GM21619 (cell line): ENCODE measurements at regions not wholly inside any gene's neighbourhood (a gene's known extent, or its start where the extent isn't known, plus 50 kb on each side); places are given as distances from the start of the nearest gene placed in this dataset.

ENCODE experiments used
- ATAC-seq: cut with Tn5 transposase; IDR thresholded peaks from one replicate; pipeline ENCODE4 v1.9.1; 2021; ENCODE audit not compliant: unreplicated experiment

GRCh38 chr22:48137640-48138039, 1375.2 kb downstream of the TBC1D22A start:
- no peak for ATAC-seq

GRCh38 chr22:48135592-48135991, 1373.1 kb downstream of the TBC1D22A start:
- ATAC-seq = no peak

DNA sequence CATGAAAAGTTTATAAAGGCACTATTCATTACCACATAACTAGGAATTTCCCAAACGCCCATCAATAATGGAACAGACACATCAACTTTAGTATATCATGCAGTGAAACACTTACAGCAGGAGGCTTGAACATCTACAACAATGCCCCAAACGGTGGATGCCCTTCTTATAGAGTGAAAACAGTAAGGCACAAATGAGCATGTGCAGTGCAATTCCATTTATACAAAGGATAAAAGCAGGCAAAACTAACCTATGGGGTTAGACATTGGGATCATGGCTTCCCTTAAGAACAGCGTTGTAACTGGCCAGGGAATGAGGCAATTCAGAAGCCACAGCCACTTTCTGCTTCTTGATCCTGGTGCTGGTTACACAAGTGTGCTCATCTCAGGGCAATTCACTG, 1363.0 kb downstream of the TBC1D22A start:
- ATAC-seq = no peak

DNA sequence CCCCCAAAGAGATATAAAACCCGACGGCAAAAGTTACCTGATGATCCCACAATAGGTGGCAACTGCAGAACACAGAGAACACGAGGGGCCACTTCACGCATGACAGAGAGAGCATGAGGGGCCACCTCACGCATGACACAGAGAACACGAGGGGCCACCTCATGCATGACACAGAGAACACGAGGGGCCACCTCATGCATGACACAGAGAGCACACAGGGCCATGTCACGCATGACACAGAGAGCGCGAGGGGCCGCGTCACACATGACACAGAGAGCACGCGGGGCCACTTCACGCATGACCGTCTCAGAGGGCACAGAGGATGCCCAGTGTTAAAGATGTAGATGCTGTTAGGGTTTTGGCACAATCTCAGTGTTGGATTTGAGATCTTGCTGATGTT, 1359.5 kb downstream of the TBC1D22A start:
- ATAC-seq = no peak

- no peak for ATAC-seq
These were observed 1356.2 kb downstream of the TBC1D22A start for GRCh38 chr22:48118654-48119053.

DNA sequence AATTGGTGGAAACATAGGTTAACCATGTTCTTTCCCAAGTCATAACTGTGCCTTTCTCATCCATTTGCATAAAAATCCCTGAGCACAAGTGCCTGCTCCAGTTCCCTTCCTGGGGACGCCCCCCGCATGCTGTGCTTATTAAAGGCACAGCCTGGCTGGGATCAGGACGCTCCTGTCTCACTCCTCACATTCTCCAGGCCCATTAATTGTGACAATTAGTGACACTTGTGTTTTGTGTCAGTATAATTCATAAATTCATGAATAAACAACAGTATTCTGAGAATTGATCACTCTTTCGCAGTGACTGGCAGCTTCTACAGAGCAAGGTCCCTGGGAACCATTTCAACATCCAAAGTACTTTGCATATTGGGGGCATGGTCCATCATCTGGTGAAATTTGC, 1354.4 kb downstream of the TBC1D22A start:
- no peak for ATAC-seq

DNA sequence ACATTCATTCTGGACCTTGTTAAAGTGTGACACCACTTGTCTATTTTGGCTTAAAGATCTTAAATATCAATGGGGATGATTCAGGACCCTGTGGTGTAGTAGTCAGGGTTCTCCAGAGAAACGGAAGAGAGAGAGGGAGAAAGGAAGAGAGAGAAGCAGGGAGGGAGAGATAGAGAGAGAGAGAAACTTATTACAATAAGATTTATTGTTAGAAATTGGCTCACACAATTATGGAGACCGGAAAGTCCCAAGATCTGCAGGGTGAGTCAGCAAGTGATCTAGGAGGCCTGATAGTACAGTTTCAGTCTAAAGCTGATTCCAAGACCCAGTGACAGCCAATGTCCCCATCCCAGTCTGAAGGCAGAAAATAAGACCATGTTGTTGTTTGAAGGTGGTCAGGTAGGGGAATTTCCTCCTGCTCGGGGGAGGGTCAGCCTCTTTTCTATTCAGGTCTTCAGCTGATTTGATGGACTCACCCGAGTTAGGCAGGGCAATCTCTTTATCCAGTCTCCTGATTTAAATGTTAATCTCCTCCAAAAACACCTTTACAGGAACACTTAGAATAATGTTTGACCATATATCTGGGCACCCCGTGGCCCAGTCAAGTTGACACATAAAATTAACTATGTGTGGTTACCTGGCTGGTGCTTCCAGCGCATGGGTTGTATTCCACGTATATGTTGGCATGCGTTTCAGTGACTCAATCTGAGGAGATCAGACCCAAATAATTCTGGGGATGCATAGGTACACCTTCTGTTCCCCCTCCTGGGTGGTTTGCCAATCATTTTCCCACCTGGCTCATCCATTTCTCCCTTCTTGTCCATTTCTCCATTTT, 1350.5 kb downstream of the TBC1D22A start:
- ATAC-seq = no peak

DNA sequence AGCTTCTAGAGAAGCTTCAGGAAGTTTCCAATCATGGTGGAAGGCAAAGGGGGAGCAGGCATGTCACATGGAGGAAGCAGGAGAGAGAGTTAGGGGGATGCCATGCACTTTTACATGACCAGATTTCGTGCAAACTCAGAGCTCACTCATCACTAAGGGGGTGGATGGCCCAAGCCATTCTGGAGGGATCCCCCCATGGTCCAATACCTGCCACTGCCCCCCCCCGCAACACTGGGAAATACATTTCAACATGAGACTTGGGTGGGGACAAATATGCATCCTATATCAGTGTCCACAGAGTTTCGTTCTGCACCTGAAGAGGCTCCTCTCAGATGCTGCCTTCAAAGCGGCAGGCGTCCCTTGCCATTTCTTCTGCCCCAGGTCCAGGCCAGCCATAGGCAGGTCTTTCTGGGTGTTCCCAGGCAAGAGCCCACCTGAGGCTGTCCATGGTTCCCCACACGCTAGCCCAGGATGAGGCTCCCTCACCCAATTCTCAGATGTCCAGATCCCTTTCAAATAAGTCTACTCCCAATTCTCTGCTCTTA, 1344.3 kb downstream of the TBC1D22A start:
- ATAC-seq = no peak

GRCh38 chr22:48106215-48106614, 1343.8 kb downstream of the TBC1D22A start:
- no peak for ATAC-seq

- no peak for ATAC-seq
These were observed 1342.8 kb downstream of the TBC1D22A start for GRCh38 chr22:48105259-48105658.

DNA sequence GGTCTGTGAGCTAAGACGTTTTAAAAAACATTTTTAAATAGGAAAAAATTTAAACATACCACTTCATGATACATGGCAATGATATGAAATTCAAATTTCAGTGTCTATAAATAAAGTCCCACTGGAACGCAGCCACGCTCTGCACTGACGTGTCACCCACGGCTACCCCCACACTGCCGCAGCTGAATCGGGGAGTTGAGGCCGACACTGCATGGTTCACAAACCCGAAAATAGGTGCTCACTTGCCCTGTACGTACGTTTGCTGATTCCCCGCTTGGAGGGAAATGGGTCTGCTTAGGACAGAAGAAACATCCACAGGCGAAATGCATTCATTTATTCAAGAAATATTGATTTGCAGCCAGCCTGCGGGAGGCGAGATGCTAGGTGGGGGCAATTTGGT, 1342.3 kb downstream of the TBC1D22A start:
- no peak for ATAC-seq

DNA sequence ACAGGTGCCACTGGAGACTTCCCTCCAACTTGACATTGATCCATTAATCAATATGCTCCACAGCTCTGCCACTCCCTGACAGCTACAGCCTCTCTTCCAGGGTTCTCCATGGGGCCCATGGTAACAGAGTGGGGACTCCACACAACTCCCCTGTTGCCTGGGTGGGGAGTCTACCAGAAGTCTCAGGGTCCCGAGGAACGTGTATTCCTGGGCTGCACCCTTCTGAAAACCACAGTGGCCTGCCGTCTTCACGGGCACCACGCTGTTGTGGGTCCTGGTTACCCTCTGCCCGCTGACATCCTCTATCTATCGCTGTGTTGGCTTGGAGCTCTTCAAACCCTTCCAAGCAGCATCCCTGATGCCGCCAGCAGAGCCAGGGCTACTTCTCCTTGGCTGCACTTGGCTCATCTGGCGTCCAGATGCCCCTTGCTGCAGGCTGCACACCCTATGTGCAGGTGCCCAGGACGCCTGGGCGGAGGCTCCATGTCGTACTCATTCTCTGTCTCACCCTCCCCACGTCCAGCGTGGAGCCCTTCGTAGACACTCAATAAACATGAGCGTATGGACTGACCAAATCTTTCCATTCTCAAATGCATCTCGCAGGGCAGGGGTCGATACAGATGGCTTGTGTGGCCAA, 1341.8 kb downstream of the TBC1D22A start:
- ATAC-seq = no peak

GRCh38 chr22:48103126-48103875, 1340.9 kb downstream of the TBC1D22A start:
- ATAC-seq = no peak

DNA sequence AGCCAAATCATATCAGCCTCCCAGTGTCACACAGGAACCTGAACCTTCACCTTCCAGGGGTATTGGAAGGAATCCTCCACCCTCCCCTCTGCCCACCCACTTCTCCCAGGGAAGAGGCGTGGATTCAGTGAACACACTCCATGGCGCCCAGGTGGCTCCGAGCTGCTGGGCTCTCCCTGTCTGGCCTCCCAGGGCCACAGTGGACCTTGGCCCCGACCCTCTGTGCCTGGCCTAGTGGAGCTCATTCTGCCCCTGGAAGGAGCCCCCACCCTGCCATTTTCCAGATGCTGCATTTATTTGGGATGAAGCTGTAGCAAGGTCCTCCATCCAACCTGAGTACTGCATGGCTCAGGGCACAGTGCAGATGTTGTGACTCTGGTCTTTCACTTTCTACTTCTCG, 1340.1 kb downstream of the TBC1D22A start:
- ATAC-seq = no peak

GRCh38 chr22:48101704-48102103, 1339.3 kb downstream of the TBC1D22A start:
- ATAC-seq = no peak

- ATAC-seq = no peak
These were observed 1338.4 kb downstream of the TBC1D22A start for GRCh38 chr22:48100685-48101417.

DNA sequence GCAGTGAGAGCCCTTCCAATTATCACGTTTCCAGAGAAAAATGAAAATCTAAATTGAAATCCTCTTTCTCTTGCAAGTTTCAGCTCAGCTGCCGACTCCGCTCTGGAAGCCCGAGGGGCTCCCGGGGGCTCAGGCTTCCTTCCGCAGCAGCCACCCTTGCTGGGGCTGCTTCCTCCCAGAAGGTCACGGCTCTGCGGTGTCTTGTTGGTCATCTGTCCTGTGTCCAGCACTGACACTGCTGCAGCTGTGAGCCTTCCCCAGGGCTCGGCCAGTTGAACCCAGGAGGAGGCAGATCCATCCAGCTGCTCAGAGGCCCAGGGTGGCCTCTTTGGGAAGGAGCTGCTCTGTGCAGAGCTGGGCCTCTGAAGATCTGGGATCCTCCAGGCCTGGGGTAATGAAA, 1337.2 kb downstream of the TBC1D22A start:
- no peak for ATAC-seq

DNA sequence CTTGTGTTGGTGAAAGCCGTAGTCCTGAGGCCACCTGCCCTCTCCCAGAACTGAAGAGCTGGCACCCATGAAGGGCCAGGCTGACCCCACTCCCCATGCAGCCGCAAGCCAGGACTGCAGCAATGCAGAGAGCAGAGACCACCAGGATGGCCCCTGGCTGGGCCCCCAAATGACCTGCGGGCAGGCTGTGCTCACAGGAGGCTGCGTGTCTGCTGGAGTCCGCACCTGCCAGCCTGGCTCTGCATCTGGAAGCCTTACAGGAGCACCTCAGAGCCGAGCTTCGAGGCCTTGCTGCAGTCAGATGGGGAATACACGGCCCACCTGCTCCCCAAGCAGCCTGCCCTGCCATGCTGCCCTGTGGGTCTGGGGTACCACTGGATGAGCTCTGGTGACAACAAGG, 1336.8 kb downstream of the TBC1D22A start:
- ATAC-seq = no peak

DNA sequence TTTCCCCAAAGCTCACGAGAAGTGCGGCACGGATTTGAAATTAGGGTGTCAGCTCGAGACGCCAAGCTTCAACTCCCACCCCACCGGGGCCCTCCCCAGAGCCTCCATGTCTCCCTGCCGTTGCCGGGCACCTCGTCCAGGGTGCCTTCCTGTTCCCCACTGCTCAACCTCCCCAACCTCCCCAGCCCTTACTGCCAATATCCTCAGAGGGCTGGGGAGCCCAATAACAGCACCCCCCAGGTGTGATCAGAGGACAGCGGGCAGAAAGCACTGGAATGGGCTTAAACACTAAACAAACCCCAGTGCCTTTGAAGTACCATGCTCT, 1336.4 kb downstream of the TBC1D22A start:
- ATAC-seq = peak; percentile 15

GRCh38 chr22:48098243-48098920, 1335.9 kb downstream of the TBC1D22A start:
- ATAC-seq = peak; percentile 84
